ENCODE measurements at regions not wholly inside any gene's neighbourhood (a gene's known extent, or its start where the extent isn't known, plus 50 kb on each side); places are given as distances from the start of the nearest gene placed in this dataset.

- DNase-seq (ENCODE audit: low read depth), result no peak
Measured at GRCh38 chr20:21033817-21034216, 72.3 kb downstream of the LINC00237 start.

GRCh38 chr20:21031666-21032065 lies 74.5 kb downstream of the LINC00237 start:
- DNase-seq (ENCODE audit: low read depth), result no peak

- no peak for DNase-seq (ENCODE audit: low read depth)
Measured at GRCh38 chr20:21029341-21029740, 76.8 kb downstream of the LINC00237 start.

- no peak for DNase-seq (ENCODE audit: low read depth)
Measured at GRCh38 chr20:21028921-21029320, 77.2 kb downstream of the LINC00237 start.

GRCh38 chr20:21028436-21028835 lies 77.7 kb downstream of the LINC00237 start:
- no peak for DNase-seq (ENCODE audit: low read depth)

GRCh38 chr20:21027569-21027968 lies 78.6 kb downstream of the LINC00237 start:
- no peak for DNase-seq (ENCODE audit: low read depth)

GRCh38 chr20:21026951-21027350 lies 79.2 kb downstream of the LINC00237 start:
- DNase-seq (ENCODE audit: low read depth), result no peak

GRCh38 chr20:21024420-21024819 lies 81.7 kb downstream of the LINC00237 start:
- DNase-seq (ENCODE audit: low read depth), result no peak

- no peak for DNase-seq (ENCODE audit: low read depth)
Measured at GRCh38 chr20:21022925-21023324, 83.2 kb downstream of the LINC00237 start.

GRCh38 chr20:21021472-21021790 lies 84.7 kb downstream of the LINC00237 start:
- no peak for DNase-seq (ENCODE audit: low read depth)

GRCh38 chr20:21020659-21021471 lies 85.3 kb downstream of the LINC00237 start:
- DNase-seq (ENCODE audit: low read depth), result no peak

- DNase-seq (ENCODE audit: low read depth), result no peak
Measured at GRCh38 chr20:21019814-21020658, 86.1 kb downstream of the LINC00237 start.

- DNase-seq (ENCODE audit: low read depth), result no peak
Measured at GRCh38 chr20:21019468-21019813, 86.7 kb downstream of the LINC00237 start.

GRCh38 chr20:21018576-21018975 lies 87.6 kb downstream of the LINC00237 start:
- DNase-seq (ENCODE audit: low read depth), result no peak

GRCh38 chr20:21017528-21018085 lies 88.6 kb downstream of the LINC00237 start:
- no peak for DNase-seq (ENCODE audit: low read depth)

- DNase-seq (ENCODE audit: low read depth), result no peak
Measured at GRCh38 chr20:21016751-21017150, 89.4 kb downstream of the LINC00237 start.

- DNase-seq (ENCODE audit: low read depth), result no peak
Measured at GRCh38 chr20:21014528-21014927, 91.6 kb downstream of the LINC00237 start.

GRCh38 chr20:21008951-21009350 lies 97.2 kb downstream of the LINC00237 start:
- DNase-seq (ENCODE audit: low read depth), result no peak

- no peak for DNase-seq (ENCODE audit: low read depth)
Measured at GRCh38 chr20:21006611-21007010, 99.5 kb downstream of the LINC00237 start.

- DNase-seq (ENCODE audit: low read depth), result no peak
Measured at GRCh38 chr20:21004386-21005076, 101.6 kb downstream of the LINC00237 start.

GRCh38 chr20:21003902-21004301 lies 102.3 kb downstream of the LINC00237 start:
- DNase-seq (ENCODE audit: low read depth), result no peak

GRCh38 chr20:21002486-21002885 lies 103.7 kb downstream of the LINC00237 start:
- DNase-seq (ENCODE audit: low read depth), result no peak

GRCh38 chr20:20993372-20993771 lies 112.8 kb downstream of the LINC00237 start:
- no peak for DNase-seq (ENCODE audit: low read depth)
